Muscle layer of duodenum (tissue), 2 donors: ENCODE measurements at regions not wholly inside any gene's neighbourhood (a gene's known extent, or its start where the extent isn't known, plus 50 kb on each side); places are given as distances from the start of the nearest gene placed in this dataset.

Source experiments
- H3K27ac ChIP-seq: one replicate; pipeline ENCODE4 v1.7.0; 2013; ENCODE audit warnings: mild to moderate bottlenecking, low read length
- H3K27me3 ChIP-seq: one replicate; pipeline ENCODE4 v1.7.0; 2013; ENCODE audit warnings: low read depth, mild to moderate bottlenecking, control low read depth, low read length
- H3K36me3 ChIP-seq, 2 donors: one replicate each; pipeline ENCODE4 v1.7.0; 2013; ENCODE audit warnings: low read length in 2 of 2, control low read depth in 1 of 2, mild to moderate bottlenecking in 1 of 2; ENCODE audit not compliant: insufficient read depth in 2 of 2, control insufficient read depth in 1 of 2
- H3K4me1 ChIP-seq, 2 donors: one replicate each; pipeline ENCODE4 v1.7.0; 2013; ENCODE audit warnings: low read length in 2 of 2, mild to moderate bottlenecking in 2 of 2, control low read depth in 1 of 2, moderate library complexity in 1 of 2; ENCODE audit not compliant: insufficient read depth in 2 of 2, control insufficient read depth in 1 of 2
- H3K4me3 ChIP-seq, 2 donors: one replicate each; pipeline ENCODE4 v1.7.0; 2013; ENCODE audit warnings: low read length in 2 of 2, low read depth in 1 of 2, mild to moderate bottlenecking in 1 of 2
- H3K9me3 ChIP-seq, 2 donors: one replicate each; pipeline ENCODE4 v1.7.0; 2013; ENCODE audit warnings: low read length in 2 of 2, control low read depth in 1 of 2, mild to moderate bottlenecking in 1 of 2; ENCODE audit not compliant: control insufficient read depth in 1 of 2
- donor health status: healthy.

DNA sequence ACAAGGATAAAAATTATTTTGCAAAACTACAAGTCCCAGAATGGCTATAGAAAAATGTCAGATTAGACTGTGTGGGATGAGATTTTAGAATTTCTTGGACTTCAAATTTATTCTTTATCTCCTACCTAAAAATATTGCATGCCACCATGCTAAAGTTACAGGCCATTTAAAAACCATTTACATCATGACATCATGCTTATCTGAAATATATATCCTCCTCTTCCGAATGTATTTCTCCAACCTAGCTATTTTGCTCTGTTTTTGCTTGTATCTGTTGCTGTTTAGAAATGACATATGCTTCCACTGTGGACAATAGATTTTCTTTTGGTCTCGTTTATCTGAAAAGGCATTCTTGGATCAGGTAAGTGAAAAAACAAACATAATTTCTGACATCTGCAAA lies 471.7 kb downstream of the LRFN5 start:
- no peaks in the 10 kb centered on the region for H3K4me1 ChIP-seq
- no peaks in the 10 kb centered on the region for H3K9me3 ChIP-seq
- no peak overlapping the region for H3K4me3 ChIP-seq
- no peaks in the 10 kb centered on the region for H3K36me3 ChIP-seq
- no peak overlapping the region for H3K27ac ChIP-seq
- H3K27me3 ChIP-seq = no peaks in the 10 kb centered on the region

DNA sequence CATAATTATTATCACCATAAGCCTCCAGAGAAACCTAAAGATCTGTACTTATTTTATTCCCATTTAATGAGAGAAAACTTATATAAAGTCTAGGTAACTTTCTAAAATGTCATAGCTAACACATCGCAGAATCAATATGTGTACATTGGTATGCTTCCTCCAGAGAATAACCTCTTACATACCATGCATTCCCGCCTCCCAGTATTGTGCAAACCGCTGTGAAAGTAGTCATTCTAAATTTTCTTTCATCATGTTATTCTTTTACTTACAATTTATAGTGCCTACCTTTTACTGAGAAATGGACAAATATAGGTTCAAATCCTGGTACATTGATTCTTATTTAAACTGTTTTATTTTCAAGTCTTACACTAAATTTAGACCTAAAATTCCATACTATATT lies 463.4 kb downstream of the LRFN5 start:
- Histone ChIP-seq H3K4me3 (no peak overlapping the region), H3K27me3 (no peaks in the 10 kb centered on the region), H3K4me1 (no peaks in the 10 kb centered on the region), H3K27ac (no peak overlapping the region), H3K36me3 (no peaks in the 10 kb centered on the region), H3K9me3 (no peaks in the 10 kb centered on the region)

DNA sequence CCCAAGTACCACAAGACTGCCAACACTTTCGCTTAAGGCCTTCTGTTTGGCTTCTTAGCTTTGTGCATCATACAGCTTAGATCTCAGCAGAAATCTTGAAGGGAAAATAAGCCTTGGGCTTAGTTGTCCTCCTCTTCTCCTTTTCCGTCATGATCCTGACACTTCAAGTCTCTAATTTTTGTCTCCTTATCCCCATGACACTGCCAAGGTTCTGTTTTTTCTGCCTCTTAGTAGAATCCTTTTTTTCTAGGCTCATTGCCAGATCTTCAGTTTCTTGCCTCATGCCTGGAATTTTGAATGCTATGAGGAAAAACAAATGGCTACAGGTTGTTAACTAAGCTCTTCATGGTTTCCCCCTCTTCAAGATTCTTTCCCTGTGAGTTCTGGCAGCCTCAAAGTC lies 450.4 kb downstream of the LRFN5 start:
- H3K27me3 ChIP-seq = no peaks in the 10 kb centered on the region

GRCh38 chr14:42047421-42048055 lies 440.9 kb downstream of the LRFN5 start:
- Histone ChIP-seq H3K4me3 (no peak overlapping the region), H3K27ac (no peak overlapping the region), H3K4me1 (no peaks in the 10 kb centered on the region), H3K27me3 (no peaks in the 10 kb centered on the region), H3K36me3 (no peaks in the 10 kb centered on the region), H3K9me3 (no peaks in the 10 kb centered on the region)

More for the DNA sequence above, 450.4 kb downstream of the LRFN5 start:
- no peaks in the 10 kb centered on the region for H3K36me3 ChIP-seq
- no peaks in the 10 kb centered on the region for H3K4me1 ChIP-seq
- no peaks in the 10 kb centered on the region for H3K9me3 ChIP-seq
- H3K4me3 ChIP-seq = no peak overlapping the region
- H3K27ac ChIP-seq = no peak overlapping the region

GRCh38 chr14:42045383-42045782 lies 438.7 kb downstream of the LRFN5 start:
- Histone ChIP-seq H3K9me3 (no peaks in the 10 kb centered on the region), H3K4me1 (no peaks in the 10 kb centered on the region), H3K27ac (no peak overlapping the region), H3K27me3 (no peaks in the 10 kb centered on the region), H3K36me3 (no peaks in the 10 kb centered on the region), H3K4me3 (no peak overlapping the region)

DNA sequence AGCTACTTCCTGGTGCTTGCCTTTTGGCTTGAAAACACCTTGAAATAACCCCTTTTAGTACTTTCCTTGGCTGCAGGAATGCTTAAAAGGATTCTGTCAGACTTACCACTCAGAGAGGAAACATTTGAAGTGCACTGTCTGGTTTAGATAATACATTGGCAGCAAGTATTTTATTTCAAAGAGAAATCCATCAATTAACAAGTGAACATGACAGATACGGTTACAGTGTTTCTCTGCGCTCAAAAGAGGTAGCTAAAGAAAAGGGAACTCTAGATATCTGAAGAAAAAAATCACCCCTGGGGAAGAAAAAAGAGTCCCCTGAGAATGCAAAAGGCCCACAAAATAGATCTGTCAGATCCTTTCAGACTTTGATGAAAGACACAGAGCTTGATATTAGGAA lies 421.9 kb downstream of the LRFN5 start:
- Histone ChIP-seq H3K4me3 (no peak overlapping the region), H3K36me3 (no peaks in the 10 kb centered on the region), H3K27me3 (no peaks in the 10 kb centered on the region), H3K9me3 (no peaks in the 10 kb centered on the region), H3K4me1 (no peaks in the 10 kb centered on the region), H3K27ac (no peak overlapping the region)

- no peaks in the 10 kb centered on the region for H3K36me3 ChIP-seq
- H3K27me3 ChIP-seq = no peaks in the 10 kb centered on the region
- H3K9me3 ChIP-seq = no peaks in the 10 kb centered on the region
- H3K4me1 ChIP-seq = no peaks in the 10 kb centered on the region
- H3K27ac ChIP-seq = no peak overlapping the region
- H3K4me3 ChIP-seq = no peak overlapping the region
These were observed 420.6 kb downstream of the LRFN5 start for GRCh38 chr14:42027271-42027670.

DNA sequence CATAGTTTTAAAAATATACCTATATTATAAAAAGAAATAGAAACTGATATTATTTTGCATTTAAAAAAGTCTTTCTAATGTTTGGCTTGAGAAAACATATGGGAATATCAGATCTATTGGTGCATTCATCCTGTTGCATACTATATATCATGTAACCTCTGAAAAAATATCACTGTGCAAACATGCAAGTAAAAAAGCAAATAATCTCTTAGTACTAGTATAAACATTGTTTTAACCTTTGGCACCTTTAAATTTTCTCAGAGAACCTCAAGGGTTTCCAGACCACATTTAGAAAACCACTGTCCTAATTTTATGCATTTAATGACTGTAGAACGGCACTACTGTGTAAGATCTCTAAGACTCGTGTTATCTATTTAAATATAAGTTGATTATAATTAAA lies 416.8 kb downstream of the LRFN5 start:
- H3K27me3 ChIP-seq = no peaks in the 10 kb centered on the region

DNA sequence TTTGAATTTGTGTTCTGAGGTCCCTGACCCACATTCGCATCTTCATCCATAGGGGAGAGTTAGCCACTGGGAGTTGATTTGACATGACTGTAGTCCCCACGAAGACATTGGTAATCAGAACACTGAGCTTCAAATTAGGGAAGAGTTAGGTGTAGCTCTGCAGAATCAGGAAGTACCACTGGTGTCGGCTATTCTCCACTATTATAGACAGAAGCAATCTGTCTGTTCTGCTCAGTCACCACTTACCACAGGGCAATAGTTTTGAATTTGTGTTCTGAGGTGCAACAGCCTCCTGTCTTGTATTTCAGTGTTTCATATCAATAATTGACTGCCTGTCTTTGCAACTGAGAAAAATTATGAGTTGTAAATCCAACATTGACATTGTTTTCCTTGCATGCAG lies 407.6 kb downstream of the LRFN5 start:
- Histone ChIP-seq H3K27ac (no peak overlapping the region), H3K4me1 (no peaks in the 10 kb centered on the region)

More for the DNA sequence above, 416.8 kb downstream of the LRFN5 start:
- H3K9me3 ChIP-seq = no peaks in the 10 kb centered on the region
- no peak overlapping the region for H3K27ac ChIP-seq
- H3K36me3 ChIP-seq = no peaks in the 10 kb centered on the region
- no peaks in the 10 kb centered on the region for H3K4me1 ChIP-seq
- H3K4me3 ChIP-seq = no peak overlapping the region

GRCh38 chr14:42013559-42013958 lies 406.9 kb downstream of the LRFN5 start:
- H3K27me3 ChIP-seq = no peaks in the 10 kb centered on the region
- H3K4me1 ChIP-seq = no peaks in the 10 kb centered on the region
- H3K27ac ChIP-seq = no peak overlapping the region
- no peak overlapping the region for H3K4me3 ChIP-seq
- H3K9me3 ChIP-seq = no peaks in the 10 kb centered on the region
- no peaks in the 10 kb centered on the region for H3K36me3 ChIP-seq

More for the DNA sequence above, 407.6 kb downstream of the LRFN5 start:
- no peaks in the 10 kb centered on the region for H3K27me3 ChIP-seq
- no peak overlapping the region for H3K4me3 ChIP-seq
- no peaks in the 10 kb centered on the region for H3K9me3 ChIP-seq
- H3K36me3 ChIP-seq = no peaks in the 10 kb centered on the region

- Histone ChIP-seq H3K9me3 (no peaks in the 10 kb centered on the region), H3K4me1 (no peaks in the 10 kb centered on the region), H3K4me3 (no peak overlapping the region), H3K27ac (no peak overlapping the region), H3K27me3 (no peaks in the 10 kb centered on the region), H3K36me3 (no peaks in the 10 kb centered on the region)
These were observed 406.5 kb downstream of the LRFN5 start for GRCh38 chr14:42013153-42013552.

GRCh38 chr14:42011221-42011620 lies 404.5 kb downstream of the LRFN5 start:
- Histone ChIP-seq H3K4me1 (no peaks in the 10 kb centered on the region), H3K27me3 (no peaks in the 10 kb centered on the region), H3K36me3 (no peaks in the 10 kb centered on the region), H3K27ac (no peak overlapping the region), H3K4me3 (no peak overlapping the region), H3K9me3 (no peaks in the 10 kb centered on the region)
